ENCODE measurements at regions not wholly inside any gene's neighbourhood (a gene's known extent, or its start where the extent isn't known, plus 50 kb on each side); places are given as distances from the start of the nearest gene placed in this dataset.
A peak's percentile ranks its signal among the peaks of the same experiment; 100 is the strongest.

GRCh38 chr4:15231265-15232091, 196.4 kb upstream of the C1QTNF7 start:
- Histone ChIP-seq H3K9me3 (ENCODE audit: control insufficient read depth, insufficient read depth, low read length) (no peaks in the 10 kb centered on the region), H3K36me3 (ENCODE audit: control insufficient read depth, insufficient read depth, low read length) (no peaks in the 10 kb centered on the region), H3K27me3 (ENCODE audit: control insufficient read depth, insufficient read depth, low read length) (no peaks in the 10 kb centered on the region), H3K4me3 (ENCODE audit: low read length) (no peak overlapping the region), H3K4me1 (ENCODE audit: control insufficient read depth, insufficient read depth, low read length) (peaks cover 15% of the 10 kb centered on the region), H3K27ac (ENCODE audit: low read length) (no peak overlapping the region)
- H3K4me3 Mint-ChIP-seq, result no peak overlapping the region
- 78% methylated on average over 6 of the region's 8 CpGs for WGBS (ENCODE audit: insufficient coverage)
- intact Hi-C loops (cut with micrococcal nuclease), result loop anchor here (1.0 to 5.0 kb wide), 5 partner anchors 165 to 771 kb away; no protein-coding TSS in a partner anchor
- no peak overlapping the region for H3K27ac Mint-ChIP-seq
- H3K27me3 Mint-ChIP-seq (ENCODE audit: low read depth in 2 of 2), result no peaks in the 10 kb centered on the region
- no peaks in the 10 kb centered on the region for H3K9me3 Mint-ChIP-seq
- TF ChIP-seq CTCF (IDR thresholded peaks at IDR 0.05), result peak; percentile 88
- peaks cover 32 to 33% of the 10 kb centered on the region in 2 donors for H3K4me1 Mint-ChIP-seq
- ATAC-seq (peak; percentile 80 to 88 (median 84)), DNase-seq (peak; percentile 56 to 87)
- H3K36me3 Mint-ChIP-seq, result no peaks in the 10 kb centered on the region

GRCh38 chr4:15232366-15233263, 195.2 kb upstream of the C1QTNF7 start:
- Mint-ChIP-seq H3K27me3 (ENCODE audit: low read depth in 2 of 2) (no peaks in the 10 kb centered on the region), H3K36me3 (no peaks in the 10 kb centered on the region)
- WGBS (ENCODE audit: insufficient coverage), result 74% methylated on average over 9 of the region's 10 CpGs

GRCh38 chr4:15233264-15233597, 194.6 kb upstream of the C1QTNF7 start:
- intact Hi-C loops (cut with micrococcal nuclease), result loop anchor here (2.0 to 5.0 kb wide), 2 partner anchors 418 to 769 kb away; no protein-coding TSS in a partner anchor
- peak overlapping the region; percentile 65 for H3K4me3 Mint-ChIP-seq

More at GRCh38 chr4:15232366-15233263, 195.2 kb upstream of the C1QTNF7 start:
- no peaks in the 10 kb centered on the region for H3K9me3 Mint-ChIP-seq
- Histone ChIP-seq H3K36me3 (ENCODE audit: control insufficient read depth, insufficient read depth, low read length) (no peaks in the 10 kb centered on the region), H3K27ac (ENCODE audit: low read length) (no peak overlapping the region), H3K4me1 (ENCODE audit: control insufficient read depth, insufficient read depth, low read length) (peaks cover 15% of the 10 kb centered on the region), H3K27me3 (ENCODE audit: control insufficient read depth, insufficient read depth, low read length) (no peaks in the 10 kb centered on the region), H3K9me3 (ENCODE audit: control insufficient read depth, insufficient read depth, low read length) (no peaks in the 10 kb centered on the region), H3K4me3 (ENCODE audit: low read length) (no peak overlapping the region)
- intact Hi-C loops (cut with micrococcal nuclease), result loop anchor here (2.0 to 5.0 kb wide), 2 partner anchors 418 to 770 kb away; no protein-coding TSS in a partner anchor
- H3K4me3 Mint-ChIP-seq, result peak overlapping the region; percentile 65
- peaks cover 32 to 33% of the 10 kb centered on the region in 2 donors for H3K4me1 Mint-ChIP-seq
- DNase-seq, result no peak
- H3K27ac Mint-ChIP-seq, result peak overlapping the region; percentile 63 to 71
- no peak for ATAC-seq
- no peak for TF ChIP-seq CTCF (IDR thresholded peaks at IDR 0.05)

More at GRCh38 chr4:15233264-15233597, 194.6 kb upstream of the C1QTNF7 start:
- WGBS (ENCODE audit: insufficient coverage), result 20% methylated on average over 4 of the region's 4 CpGs
- Mint-ChIP-seq H3K9me3 (no peaks in the 10 kb centered on the region), H3K27me3 (ENCODE audit: low read depth in 2 of 2) (no peaks in the 10 kb centered on the region), H3K4me1 (peaks cover 32 to 33% of the 10 kb centered on the region in 2 donors), H3K36me3 (no peaks in the 10 kb centered on the region), H3K27ac (peak overlapping the region; percentile 63 to 71)
- Histone ChIP-seq H3K4me1 (ENCODE audit: control insufficient read depth, insufficient read depth, low read length) (peaks cover 15% of the 10 kb centered on the region), H3K4me3 (ENCODE audit: low read length) (no peak overlapping the region), H3K36me3 (ENCODE audit: control insufficient read depth, insufficient read depth, low read length) (no peaks in the 10 kb centered on the region), H3K9me3 (ENCODE audit: control insufficient read depth, insufficient read depth, low read length) (no peaks in the 10 kb centered on the region), H3K27ac (ENCODE audit: low read length) (no peak overlapping the region), H3K27me3 (ENCODE audit: control insufficient read depth, insufficient read depth, low read length) (no peaks in the 10 kb centered on the region)
- peak in 1 of 2 donors; percentile 19 for DNase-seq
- TF ChIP-seq CTCF (IDR thresholded peaks at IDR 0.05), result no peak
- ATAC-seq, result peak in 1 of 3 donors; percentile 10

Measured in natural killer cell (primary cell).